PC-3 (cell line): ENCODE measurements at regions not wholly inside any gene's neighbourhood (a gene's known extent, or its start where the extent isn't known, plus 50 kb on each side); places are given as distances from the start of the nearest gene placed in this dataset.

ENCODE experiments used
- ATAC-seq: fragments of 200-7000 bp; cut with Tn5 transposase; 2 replicates; pipeline ENCODE4 v1.9.1; 2020; ENCODE audit warnings: mild to moderate bottlenecking, moderate library complexity
- BruUV-seq: library from RNA; stranded (reverse); fragments of 400-500 nt; replicated peaks from 2 replicates; lab custom pipeline; 2021; lab: Mats Ljungman, UMichigan
- CTCF ChIA-PET: fragments of 300-600 bp; sonication (Branson Sonifier 250); formaldehyde crosslinking; loops from one replicate; lab custom pipeline; 2022; ENCODE audit warnings: antibody characterized with exemption; lab: Charles Lee
- POLR2A ChIA-PET: fragments of 300-600 bp; sonication (Branson Sonifier 250); formaldehyde crosslinking; loops from one replicate; lab custom pipeline; 2022; ENCODE audit warnings: antibody characterized with exemption; ENCODE audit not compliant: unreplicated experiment; lab: Charles Lee
- DNase-seq: peaks from one replicate; pipeline ENCODE4 v3.0.0-alpha.2; 2015
- H2AFZ ChIP-seq: fragments of 300-600 bp; sonication (generic); 2 replicates; pipeline ENCODE4 v1.6.0; 2016; ENCODE audit warnings: antibody characterized with exemption, low read length
- H3F3A ChIP-seq: fragments of 300-600 bp; sonication (generic); one replicate; pipeline ENCODE4 v1.6.0; 2017; ENCODE audit warnings: antibody characterized with exemption, low read length, control low read depth, mild to moderate bottlenecking; ENCODE audit not compliant: unreplicated experiment
- H3K27ac ChIP-seq: fragments of 300-600 bp; sonication (generic); 2 replicates; pipeline ENCODE4 v1.5.1; 2016; ENCODE audit warnings: mild to moderate bottlenecking, low read length
- H3K27me3 ChIP-seq: fragments of 300-600 bp; sonication (generic); 2 replicates; pipeline ENCODE4 v1.6.1; 2016; ENCODE audit warnings: low read length, mixed read lengths
- H3K36me3 ChIP-seq: fragments of 300-600 bp; sonication (generic); 2 replicates; pipeline ENCODE4 v1.6.1; 2016; ENCODE audit warnings: low read depth, mixed run types, low read length, mixed read lengths
- H3K4me1 ChIP-seq: fragments of 300-600 bp; sonication (generic); 2 replicates; pipeline ENCODE4 v1.5.1; 2016; ENCODE audit warnings: low read length; ENCODE audit not compliant: insufficient read depth
- H3K4me2 ChIP-seq: fragments of 300-600 bp; sonication (generic); 2 replicates; pipeline ENCODE4 v1.6.0; 2016; ENCODE audit warnings: low read length
- H3K4me3 ChIP-seq: fragments of 300-600 bp; sonication (generic); 2 replicates; pipeline ENCODE4 v1.5.1; 2016; ENCODE audit warnings: mild to moderate bottlenecking, low read length, mixed read lengths
- H3K79me2 ChIP-seq: fragments of 300-600 bp; sonication (generic); 2 replicates; pipeline ENCODE4 v1.6.1; 2017; ENCODE audit warnings: low read length, mixed read lengths
- H3K9ac ChIP-seq: fragments of 300-600 bp; sonication (generic); 2 replicates; pipeline ENCODE4 v1.6.0; 2016; ENCODE audit warnings: mild to moderate bottlenecking, low read length
- H3K9me2 ChIP-seq: fragments of 300-600 bp; sonication (generic); replicated peaks from 2 replicates; pipeline ENCODE4 v1.6.1; 2016; ENCODE audit warnings: mixed run types, low read length, mixed read lengths
- H3K9me3 ChIP-seq: fragments of 300-600 bp; sonication (generic); 2 replicates; pipeline ENCODE4 v1.6.1; 2016; ENCODE audit warnings: low read length, mixed read lengths
- H4K20me1 ChIP-seq: fragments of 300-600 bp; sonication (generic); 2 replicates; pipeline ENCODE4 v1.6.1; 2016; ENCODE audit warnings: low read length, mixed read lengths
- EZH2 ChIP-seq: fragments of 300-600 bp; sonication (generic); IDR thresholded peaks from one replicate; pipeline ENCODE4 v1.6.1; 2017; ENCODE audit warnings: antibody characterized with exemption, mild to moderate bottlenecking, low read length; ENCODE audit not compliant: unreplicated experiment
- EZH2phosphoT487 ChIP-seq: fragments of 300-600 bp; sonication (generic); IDR thresholded peaks from 2 replicates; pipeline ENCODE4 v1.6.1; 2018; ENCODE audit warnings: mild to moderate bottlenecking, antibody characterized with exemption, low read length, borderline replicate concordance
- intact Hi-C: fragments of 100-400 bp; cut with micrococcal nuclease; formaldehyde crosslinking; loops from 2 replicates; pipeline ENCODE4 v1.9.0; 2023
- TF ChIP-seq, protein P1 (sequence below): fragments of 300-600 bp; sonication (generic); conservative IDR thresholded peaks from 2 replicates; pipeline ENCODE4 v1.5.1; 2017; ENCODE audit warnings: antibody characterized with exemption, low read depth, mild to moderate bottlenecking, low read length

DNA sequence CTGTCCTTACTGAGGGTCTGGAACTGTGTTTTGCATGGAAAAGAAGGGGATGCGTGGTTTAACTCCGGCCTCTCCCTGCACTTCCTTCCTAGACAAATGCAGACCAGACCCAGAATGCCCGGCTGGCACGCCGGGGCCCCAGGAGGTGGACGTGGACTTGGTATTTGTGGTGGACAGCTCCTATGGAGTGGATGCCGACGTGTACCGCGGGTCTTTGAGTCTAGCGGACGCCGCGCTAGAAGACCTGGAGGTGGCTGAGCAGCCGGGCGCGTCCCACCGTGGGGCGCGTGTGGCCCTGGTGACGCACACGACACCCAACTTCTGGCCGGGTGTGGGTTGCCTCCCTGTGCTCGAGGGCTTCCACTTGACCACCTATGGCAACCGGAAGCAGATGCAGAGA is 81.8 kb upstream of the COL6A5 start:
- H3K79me2 ChIP-seq, result no peaks in the 10 kb centered on the region
- H3K9ac ChIP-seq, result no peak overlapping the region
- no peak overlapping the region for H3K4me2 ChIP-seq
- H3K9me2 ChIP-seq, result no peaks in the 10 kb centered on the region
- H3K36me3 ChIP-seq, result no peaks in the 10 kb centered on the region
- H3F3A ChIP-seq, result no peaks in the 10 kb centered on the region
- CTCF ChIA-PET, result no interaction called here
- H3K27me3 ChIP-seq, result peaks cover 42% of the 10 kb centered on the region
- H4K20me1 ChIP-seq, result no peaks in the 10 kb centered on the region
- H3K4me3 ChIP-seq, result no peak overlapping the region
- H2AFZ ChIP-seq, result no peak overlapping the region
- ATAC-seq (no peak), DNase-seq (no peak)
- H3K9me3 ChIP-seq, result no peaks in the 10 kb centered on the region
- no peaks in the 10 kb centered on the region for H3K4me1 ChIP-seq
- TF ChIP-seq EZH2phosphoT487 (no peak), EZH2 (no peak)
- TF ChIP-seq, protein P1, sequence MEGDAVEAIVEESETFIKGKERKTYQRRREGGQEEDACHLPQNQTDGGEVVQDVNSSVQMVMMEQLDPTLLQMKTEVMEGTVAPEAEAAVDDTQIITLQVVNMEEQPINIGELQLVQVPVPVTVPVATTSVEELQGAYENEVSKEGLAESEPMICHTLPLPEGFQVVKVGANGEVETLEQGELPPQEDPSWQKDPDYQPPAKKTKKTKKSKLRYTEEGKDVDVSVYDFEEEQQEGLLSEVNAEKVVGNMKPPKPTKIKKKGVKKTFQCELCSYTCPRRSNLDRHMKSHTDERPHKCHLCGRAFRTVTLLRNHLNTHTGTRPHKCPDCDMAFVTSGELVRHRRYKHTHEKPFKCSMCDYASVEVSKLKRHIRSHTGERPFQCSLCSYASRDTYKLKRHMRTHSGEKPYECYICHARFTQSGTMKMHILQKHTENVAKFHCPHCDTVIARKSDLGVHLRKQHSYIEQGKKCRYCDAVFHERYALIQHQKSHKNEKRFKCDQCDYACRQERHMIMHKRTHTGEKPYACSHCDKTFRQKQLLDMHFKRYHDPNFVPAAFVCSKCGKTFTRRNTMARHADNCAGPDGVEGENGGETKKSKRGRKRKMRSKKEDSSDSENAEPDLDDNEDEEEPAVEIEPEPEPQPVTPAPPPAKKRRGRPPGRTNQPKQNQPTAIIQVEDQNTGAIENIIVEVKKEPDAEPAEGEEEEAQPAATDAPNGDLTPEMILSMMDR, result no peak
- no peak overlapping the region for H3K27ac ChIP-seq
- BruUV-seq, result no TSS peak
- intact Hi-C loops, result no loop called here
- POLR2A ChIA-PET, result no interaction called here

DNA sequence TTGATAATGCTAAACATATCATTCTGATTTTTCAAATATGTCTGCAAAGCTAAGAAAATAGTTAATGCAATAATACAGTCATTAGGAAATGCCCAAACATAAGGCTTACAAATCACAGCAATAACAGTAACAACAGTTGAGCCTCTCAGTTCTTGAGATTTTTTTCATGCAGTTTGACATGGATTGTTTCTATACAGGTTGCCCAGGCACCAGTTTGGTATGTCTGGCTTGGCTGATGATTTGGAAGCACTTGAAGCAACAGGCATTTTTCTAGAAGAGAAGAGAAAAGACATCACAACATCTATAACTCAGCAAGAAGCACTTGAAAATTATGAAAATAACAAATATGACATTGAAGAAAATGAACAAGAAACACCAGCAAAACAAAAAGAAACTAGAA is 78.7 kb upstream of the COL6A5 start:
- Histone ChIP-seq H3K9me2 (no peaks in the 10 kb centered on the region), H3K4me3 (no peak overlapping the region), H3K4me1 (no peaks in the 10 kb centered on the region), H3K27me3 (peaks cover 59% of the 10 kb centered on the region), H3F3A (no peaks in the 10 kb centered on the region), H2AFZ (no peak overlapping the region), H3K4me2 (no peak overlapping the region), H3K36me3 (no peaks in the 10 kb centered on the region), H3K9ac (no peak overlapping the region), H3K79me2 (no peaks in the 10 kb centered on the region), H3K27ac (no peak overlapping the region), H3K9me3 (no peaks in the 10 kb centered on the region), H4K20me1 (no peaks in the 10 kb centered on the region)
- ATAC-seq, result no peak
- intact Hi-C loops, result no loop called here
- no peak for DNase-seq
- BruUV-seq, result no TSS peak
- ChIA-PET POLR2A (no interaction called here), CTCF (no interaction called here)
- TF ChIP-seq, protein P1, result no peak
- no peak for TF ChIP-seq EZH2phosphoT487
- no peak for TF ChIP-seq EZH2

DNA sequence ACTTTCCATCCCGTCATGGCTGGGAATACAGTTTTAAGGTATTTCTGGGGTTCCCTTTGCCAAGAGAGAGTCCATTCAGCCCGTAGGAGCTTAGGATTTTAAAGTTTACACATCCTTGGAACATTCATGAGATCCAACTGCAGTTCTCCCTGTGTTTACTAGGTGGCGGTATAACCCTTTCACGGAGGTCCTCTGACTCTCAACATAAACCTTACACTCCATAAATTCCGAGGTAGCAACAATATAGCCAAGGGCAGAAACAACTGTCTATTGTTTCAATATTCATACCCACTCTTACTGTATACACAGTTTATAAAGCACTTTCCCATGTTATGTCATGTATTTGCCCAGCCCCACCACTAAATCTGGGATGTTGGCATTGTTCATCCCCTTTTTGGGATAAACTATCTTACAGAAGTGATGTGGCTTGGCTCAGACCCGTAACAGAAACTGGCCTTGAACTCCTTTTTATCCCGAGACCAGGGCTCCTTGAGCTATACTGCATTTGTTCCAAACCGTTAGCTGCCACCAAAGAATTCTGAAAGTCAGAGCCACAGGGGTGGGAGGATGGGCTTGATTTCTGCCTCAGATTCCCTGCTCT is 69.2 kb upstream of the COL6A5 start:
- no peak overlapping the region for H3K27ac ChIP-seq
- BruUV-seq, result no TSS peak
- H3K79me2 ChIP-seq, result no peaks in the 10 kb centered on the region
- H3F3A ChIP-seq, result no peaks in the 10 kb centered on the region
- H3K27me3 ChIP-seq, result peaks cover 31% of the 10 kb centered on the region
- H2AFZ ChIP-seq, result no peak overlapping the region
- ATAC-seq, result peak; percentile 71
- no peaks in the 10 kb centered on the region for H3K9me2 ChIP-seq
- no peaks in the 10 kb centered on the region for H4K20me1 ChIP-seq
- no peak overlapping the region for H3K4me3 ChIP-seq
- CTCF ChIA-PET, result no interaction called here
- no peaks in the 10 kb centered on the region for H3K9me3 ChIP-seq
- no peak overlapping the region for H3K4me2 ChIP-seq
- H3K36me3 ChIP-seq, result no peaks in the 10 kb centered on the region
- H3K9ac ChIP-seq, result no peak overlapping the region
- H3K4me1 ChIP-seq, result no peaks in the 10 kb centered on the region
- POLR2A ChIA-PET, result no interaction called here
- TF ChIP-seq, protein P1, result peak; percentile 83
- TF ChIP-seq EZH2 (no peak), EZH2phosphoT487 (no peak)
- intact Hi-C loops, result loop anchor here (1.0 kb wide), 2 partner anchors 263 to 617 kb away; no protein-coding TSS in a partner anchor
- DNase-seq, result peak; percentile 65
